SH-SY5Y (cell line): ENCODE measurements at regions not wholly inside any gene's neighbourhood (a gene's known extent, or its start where the extent isn't known, plus 50 kb on each side); places are given as distances from the start of the nearest gene placed in this dataset.

ENCODE experiments used
- GATA2 ChIP-seq: IDR thresholded peaks from 2 replicates; pipeline ENCODE4 v1.6.1; 2011; ENCODE audit warnings: mild to moderate bottlenecking, low read depth, low read length
- GATA3 ChIP-seq: IDR thresholded peaks from 2 replicates; pipeline ENCODE4 v1.6.1; 2011; ENCODE audit warnings: low read depth, mild to moderate bottlenecking, low read length, moderate library complexity

DNA sequence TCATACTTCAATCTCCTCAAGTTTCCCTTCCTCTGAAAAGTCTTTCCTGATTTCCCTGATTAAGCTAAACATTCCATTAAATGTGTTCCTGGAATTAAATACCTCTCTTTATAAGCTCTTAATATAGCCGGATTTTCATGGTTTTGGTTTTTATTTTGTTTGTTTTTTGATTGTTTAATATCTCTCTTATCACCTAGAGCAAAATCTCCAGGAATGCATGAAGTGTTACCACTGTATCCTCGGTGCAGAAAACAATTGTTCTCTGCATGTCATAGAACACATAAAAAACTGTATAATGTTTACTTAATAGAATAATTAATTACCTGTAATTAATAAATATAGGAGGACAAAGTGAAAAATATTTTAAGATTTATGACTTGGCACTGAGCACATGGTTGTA lies 86.2 kb downstream of the PCDH18 start:
- TF ChIP-seq GATA2 (no peak), GATA3 (no peak)
